ENCODE measurements at regions not wholly inside any gene's neighbourhood (a gene's known extent, or its start where the extent isn't known, plus 50 kb on each side); places are given as distances from the start of the nearest gene placed in this dataset.

DNA sequence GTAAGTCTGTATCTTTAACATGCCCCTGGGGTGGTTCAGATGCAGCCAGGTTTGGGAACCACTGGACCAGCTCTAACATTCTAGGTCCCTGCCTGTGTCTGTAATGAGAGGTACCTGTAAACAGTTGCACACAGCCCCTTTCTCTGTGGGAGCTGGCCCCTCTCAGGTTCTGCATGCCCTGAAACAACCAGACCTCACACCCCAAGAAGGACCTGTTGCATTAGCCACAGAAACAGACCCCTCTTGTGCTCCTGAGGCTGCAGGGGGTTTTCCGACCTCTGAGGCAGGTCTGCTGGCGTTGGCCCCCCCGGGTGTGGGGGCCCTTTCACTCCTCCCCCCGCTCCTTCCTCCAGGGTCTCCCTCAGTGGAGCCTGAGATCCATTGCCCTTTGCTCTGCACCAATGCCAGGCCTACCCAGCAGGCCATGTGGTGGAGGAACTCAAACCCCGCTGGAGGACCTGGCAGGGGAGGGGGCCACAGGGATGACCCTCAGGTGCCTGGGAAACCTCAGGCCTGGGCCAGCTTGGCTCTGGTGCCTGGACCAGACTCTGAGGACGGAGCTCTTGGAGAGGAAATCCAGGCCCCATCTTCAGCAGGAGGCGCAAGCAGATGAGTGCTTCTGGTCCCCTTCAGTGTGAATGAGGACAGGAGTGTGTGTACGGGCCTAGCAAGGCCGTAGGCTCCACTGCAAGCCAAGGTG is 61.4 kb upstream of the PJA1 start:
- no peak for DNase-seq (ENCODE audit: low spot score)

DNA sequence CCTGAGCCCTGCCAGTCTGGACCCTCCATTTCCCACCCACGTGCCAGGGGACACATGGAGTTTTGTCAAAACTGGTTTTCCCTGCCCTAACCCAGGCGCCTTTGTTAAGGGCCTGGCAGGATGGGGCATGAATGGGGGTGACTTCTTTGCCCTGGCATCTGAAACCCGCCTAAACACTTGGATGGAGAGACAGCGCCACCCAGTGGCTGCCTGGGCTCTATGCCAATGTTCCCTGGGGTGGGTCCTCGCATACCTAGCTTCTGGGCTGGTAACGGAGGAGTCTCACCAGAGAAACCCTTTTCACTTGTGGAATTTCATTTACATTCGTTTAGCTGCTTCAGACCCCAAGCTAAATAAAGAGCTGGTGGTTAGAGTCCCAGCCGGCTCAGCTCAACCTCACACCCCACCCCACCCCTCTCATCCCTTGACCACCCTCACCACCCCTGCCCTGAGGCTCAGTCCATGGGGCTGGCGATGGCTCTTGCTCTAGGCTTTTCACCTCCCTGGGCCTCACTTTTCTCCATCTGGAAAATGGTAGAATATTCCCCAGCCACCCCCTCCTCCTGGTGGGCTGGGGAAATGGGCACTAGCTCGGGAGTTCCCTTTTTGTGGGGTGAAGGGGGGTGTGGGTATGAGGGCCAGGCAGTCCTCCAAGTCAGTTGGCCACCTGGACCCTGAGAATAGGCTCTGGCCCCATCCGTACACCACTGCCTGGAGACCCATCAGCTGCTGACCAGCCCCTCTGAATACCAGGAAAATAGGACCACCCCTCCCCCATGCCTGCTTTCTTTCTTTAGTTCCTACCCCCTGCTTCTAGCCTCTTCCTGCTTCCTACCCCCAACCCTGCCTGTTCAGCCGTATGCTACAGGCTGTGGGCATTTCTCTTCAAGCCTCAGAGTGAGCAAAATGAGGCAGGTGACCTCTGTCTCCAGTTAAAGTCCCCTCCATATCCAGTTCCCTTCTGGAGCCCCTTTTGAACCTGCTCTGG is 57.1 kb upstream of the PJA1 start:
- peak; percentile 43 for DNase-seq (ENCODE audit: low spot score)

DNA sequence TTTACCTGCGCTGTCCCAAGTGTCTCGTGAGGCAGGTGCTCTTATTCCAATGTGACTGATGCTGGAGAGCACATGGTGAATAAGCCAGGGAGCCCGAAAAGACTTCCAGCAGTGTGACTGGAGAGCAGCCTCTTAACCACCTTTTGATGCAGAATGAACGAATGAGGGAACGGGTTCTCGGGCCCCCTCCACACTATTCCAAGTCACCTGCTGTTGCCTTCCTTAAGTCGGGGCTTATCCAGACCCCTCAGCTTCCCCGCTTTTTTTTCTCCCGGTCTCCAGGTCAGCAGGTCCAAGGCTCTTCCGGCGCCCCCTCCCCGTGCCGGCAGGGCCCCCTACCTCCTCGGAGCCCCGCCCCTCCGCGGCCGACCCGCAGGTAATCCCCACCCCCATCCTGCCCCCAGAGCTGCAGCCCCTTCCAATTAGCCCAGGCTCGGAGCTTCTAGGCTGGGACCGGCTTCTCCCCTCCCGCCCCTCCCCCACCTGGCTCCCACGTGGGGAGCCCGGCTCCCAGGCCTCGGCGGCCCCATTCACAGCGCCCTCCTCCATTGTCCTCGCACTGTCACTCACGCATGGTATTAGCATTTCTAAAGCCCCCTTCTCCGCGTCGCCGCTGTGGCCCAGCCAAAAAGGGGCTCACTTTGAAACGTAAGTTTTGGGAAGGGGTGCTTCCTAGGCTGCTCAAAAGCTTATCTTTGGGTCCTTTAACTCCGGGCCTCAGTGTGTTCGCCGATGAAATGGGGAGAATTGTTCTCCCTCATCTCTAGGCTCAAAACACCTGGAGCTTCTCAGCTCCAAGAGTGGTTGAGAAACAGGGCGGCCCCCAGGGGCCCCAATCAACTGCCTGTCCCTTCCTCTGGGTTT is 56.2 kb upstream of the PJA1 start:
- no peak for DNase-seq (ENCODE audit: low spot score)

DNA sequence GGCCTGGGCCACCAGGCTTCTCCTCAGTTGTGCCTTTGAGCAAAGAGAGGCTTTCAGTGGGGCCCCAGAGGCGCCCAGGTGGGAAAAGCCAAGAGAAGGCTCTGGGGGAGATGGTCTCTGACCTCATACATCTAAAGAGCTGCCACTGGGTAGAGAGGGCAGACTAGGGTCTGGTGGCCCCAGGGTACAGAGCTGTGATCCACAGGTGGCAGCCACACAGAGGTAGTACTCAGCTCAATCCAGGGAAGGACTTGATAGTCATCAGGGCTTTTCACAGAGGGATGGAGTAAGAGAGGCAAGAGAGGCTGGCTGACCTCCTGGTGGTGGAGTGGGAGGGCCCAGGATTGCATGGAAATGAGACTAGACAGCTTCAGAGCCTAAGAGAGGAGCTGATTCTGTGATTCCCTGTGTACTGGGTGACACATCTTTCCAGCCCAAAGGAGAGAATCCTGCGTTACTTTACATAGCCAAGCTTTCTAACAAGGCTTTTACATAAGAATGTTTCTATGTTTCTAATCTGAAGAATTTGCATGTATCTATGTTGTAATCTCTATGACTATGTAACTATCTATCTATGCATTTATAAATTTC is 53.2 kb upstream of the PJA1 start:
- DNase-seq (ENCODE audit: low spot score): no peak

DNA sequence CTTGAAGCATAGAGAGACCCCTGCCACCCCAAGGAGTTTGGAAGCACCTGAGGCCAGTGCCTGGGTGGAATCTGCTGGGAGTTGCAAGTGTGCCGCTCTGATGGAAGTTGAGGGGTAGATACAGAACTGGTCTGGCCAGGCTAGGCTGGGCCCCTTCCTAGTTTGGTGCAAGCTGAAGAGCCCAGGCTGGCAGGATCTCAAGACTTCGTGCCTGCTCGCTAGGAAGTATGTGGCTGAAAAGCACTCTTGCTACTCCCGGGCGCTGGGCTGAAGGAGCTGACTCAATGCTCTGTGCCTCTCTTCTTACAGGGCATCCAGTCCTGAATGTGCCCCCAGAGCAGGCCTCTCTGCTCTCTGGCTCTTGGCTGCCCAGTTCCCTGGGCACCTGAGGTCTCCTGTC is 51.7 kb upstream of the PJA1 start:
- no peak for DNase-seq (ENCODE audit: low spot score)

DNA sequence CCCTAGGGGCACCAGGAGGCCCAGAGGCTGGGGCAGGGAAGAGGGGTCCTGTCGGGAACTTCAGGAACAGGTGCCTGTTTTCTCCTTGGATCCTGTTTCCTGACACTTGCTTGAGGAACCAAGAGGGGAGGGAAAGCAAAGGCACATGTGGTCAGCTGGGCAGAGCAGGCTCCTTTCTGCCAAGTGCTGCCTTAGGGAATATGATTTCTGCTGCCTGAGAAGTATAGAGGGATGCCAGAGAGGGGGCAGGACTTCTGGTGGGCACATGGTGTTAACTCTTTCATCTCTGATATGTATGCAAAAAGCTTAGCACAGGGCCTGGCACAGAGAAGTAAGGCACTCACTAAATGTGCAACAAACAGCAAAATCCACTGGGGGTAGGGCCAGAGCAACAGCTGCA is 51.2 kb upstream of the PJA1 start:
- DNase-seq (ENCODE audit: low spot score): no peak

DNA sequence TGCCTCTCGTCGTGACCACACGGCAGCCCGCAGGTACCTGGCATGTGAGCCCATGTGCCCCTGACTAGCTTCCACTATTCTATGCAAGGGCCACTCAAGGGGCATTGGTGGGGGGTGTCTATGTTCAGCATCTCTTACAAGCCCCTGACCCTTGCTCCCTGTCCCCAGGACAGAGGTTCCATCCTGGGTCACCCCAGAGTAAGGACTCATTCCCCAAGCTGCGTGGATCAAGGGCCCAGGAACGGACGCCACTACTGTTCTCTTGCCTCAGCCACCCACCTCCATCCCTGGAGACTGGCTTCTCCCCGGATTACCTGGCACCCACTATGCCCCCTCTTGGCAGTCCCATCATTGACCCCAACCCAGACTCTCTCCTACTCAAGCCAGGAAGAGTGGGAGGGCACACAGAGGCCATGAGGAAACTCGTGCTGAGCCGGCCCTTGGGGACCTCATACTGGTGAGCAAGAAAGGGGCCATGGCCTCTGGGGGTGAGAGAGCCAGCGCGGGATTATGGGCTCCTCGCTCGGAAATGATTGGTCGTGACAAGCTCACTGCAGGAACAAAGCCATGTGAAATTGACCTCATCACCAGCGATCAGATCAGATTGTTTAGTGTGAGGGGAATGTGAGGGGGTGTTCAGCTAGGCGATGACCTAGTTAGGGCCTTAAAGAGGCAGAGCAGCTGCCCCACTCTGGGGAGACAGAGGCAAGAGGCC is 50.1 kb upstream of the PJA1 start:
- no peak for DNase-seq (ENCODE audit: low spot score)

Data from kidney capillary endothelial cell (primary cell).